HG02610 (cell line): ENCODE measurements at regions not wholly inside any gene's neighbourhood (a gene's known extent, or its start where the extent isn't known, plus 50 kb on each side); places are given as distances from the start of the nearest gene placed in this dataset.

Experiments used
- ATAC-seq: cut with Tn5 transposase; IDR thresholded peaks from one replicate; pipeline ENCODE4 v1.9.1; 2021; ENCODE audit warnings: mild to moderate bottlenecking, moderate library complexity; ENCODE audit not compliant: unreplicated experiment

DNA sequence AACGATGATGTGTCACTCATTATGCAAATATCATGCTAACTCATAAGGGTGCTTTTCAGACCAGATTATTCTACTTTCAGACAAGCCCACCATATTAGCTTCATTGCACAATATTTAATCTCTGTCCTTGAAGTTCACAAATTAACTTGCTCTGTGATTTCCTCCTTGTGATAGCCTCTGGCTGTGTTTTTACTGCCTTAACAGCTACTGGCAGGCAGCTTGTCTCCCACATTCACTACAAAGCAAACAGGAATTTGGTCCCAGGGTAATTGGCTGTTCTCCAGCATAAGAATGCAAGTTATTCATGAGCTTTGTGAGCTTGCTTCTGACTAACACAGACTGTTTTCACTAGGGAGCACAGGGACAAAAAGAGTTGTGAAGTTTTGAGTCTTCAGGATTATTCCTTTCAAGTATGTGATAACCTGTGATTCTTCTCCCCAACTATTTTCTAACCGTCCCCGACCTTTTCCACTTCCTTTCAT is 87.9 kb upstream of the HMCN1 start:
- no peak for ATAC-seq

DNA sequence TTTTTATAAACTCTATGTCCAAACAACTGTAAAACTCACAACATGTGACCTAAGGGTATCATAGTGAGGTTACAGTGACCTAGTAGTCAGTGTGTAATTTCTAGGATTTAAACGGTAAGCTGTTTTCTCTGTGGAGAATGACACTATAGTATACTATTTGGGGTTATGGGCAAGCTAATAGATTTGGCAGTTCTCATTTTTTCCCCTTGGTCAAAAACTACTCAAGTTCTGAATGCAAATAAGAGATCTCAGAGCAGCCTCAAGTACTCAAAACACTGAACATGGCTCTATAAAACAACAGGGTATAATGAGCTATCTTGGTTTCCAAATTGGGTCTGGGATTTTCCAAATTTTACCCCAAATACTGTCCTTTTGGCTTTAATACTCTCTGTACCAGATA is 88.5 kb upstream of the HMCN1 start:
- ATAC-seq = no peak

DNA sequence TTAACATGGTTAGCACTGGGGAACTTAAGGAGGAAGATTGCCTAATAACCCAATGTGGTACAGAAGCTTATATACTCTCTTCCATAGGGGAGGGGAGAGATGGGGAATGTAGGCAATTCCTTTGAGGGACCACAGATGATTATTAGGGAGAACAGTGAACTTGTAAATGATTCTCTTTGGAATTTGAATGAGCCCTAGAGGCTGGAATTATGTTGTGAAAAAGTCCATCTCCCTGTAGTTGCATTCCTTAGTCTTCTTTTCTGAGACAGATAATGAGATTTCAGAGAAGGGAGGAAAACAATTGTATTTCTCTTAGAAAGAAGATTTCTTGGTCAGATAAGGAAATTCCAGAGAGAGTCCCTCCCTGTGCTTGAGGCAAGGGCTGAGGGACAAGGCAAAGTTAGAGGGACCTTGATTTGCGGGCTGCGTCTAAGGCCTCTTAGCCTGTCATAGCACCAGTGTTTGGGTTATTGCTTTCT is 89.0 kb upstream of the HMCN1 start:
- no peak for ATAC-seq

DNA sequence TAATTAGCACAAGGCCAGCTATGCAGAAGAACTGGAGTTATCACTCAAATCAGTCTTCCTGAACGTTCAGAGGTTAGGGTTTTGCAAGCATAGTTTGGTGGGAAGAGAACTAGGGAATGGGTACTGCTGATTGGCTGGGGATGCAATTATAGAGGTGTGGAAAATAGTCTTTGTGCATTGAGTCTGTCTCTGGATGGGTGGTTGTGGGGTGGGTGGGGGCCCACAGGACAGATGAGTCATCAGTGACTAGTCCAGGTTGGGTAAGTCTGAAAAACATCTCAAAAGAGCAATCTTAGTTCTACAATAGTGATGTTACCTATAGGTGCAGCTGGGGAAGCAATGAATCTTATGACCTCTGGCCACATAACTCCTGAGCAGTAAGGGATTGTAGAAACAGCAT is 89.7 kb upstream of the HMCN1 start:
- ATAC-seq = no peak

DNA sequence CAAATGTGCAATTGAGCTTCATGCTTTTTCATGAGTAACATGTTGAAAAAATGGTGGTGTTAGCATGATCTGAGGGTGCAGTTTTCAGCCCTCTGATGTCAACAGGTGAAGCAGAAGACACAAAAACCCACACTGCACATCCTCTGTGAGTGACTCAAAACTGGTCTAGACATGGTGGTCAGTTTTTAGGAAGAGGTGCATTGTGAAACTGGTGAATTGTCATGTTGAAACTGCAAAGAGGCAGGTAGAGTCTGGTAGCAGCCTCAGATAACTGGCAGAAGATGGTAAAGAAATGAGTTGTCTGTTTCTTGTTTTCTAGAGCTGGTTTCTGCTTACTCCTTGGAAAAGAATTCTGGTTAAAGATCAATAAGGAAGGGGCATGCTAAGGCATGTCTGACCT is 97.3 kb upstream of the HMCN1 start:
- ATAC-seq = peak; percentile 99

DNA sequence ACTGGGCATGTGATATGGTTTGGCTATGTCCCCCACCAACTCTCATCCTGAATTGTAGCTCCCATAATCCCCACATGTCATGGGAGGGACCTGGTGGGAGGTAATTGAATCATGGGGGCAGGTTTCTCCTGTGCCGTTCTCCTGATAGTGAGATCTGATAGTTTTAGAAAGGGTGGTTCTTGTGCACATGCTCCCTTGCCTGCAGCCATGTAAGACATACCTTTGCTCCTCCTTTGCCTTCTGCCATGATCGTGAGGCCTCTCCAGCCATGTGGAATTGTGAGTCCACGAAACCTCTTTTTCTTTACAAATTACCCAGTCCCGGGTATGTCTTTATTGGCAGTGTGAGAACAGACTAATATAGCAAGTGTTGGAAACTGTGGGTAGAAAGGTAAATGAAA is 99.5 kb upstream of the HMCN1 start:
- ATAC-seq = no peak

DNA sequence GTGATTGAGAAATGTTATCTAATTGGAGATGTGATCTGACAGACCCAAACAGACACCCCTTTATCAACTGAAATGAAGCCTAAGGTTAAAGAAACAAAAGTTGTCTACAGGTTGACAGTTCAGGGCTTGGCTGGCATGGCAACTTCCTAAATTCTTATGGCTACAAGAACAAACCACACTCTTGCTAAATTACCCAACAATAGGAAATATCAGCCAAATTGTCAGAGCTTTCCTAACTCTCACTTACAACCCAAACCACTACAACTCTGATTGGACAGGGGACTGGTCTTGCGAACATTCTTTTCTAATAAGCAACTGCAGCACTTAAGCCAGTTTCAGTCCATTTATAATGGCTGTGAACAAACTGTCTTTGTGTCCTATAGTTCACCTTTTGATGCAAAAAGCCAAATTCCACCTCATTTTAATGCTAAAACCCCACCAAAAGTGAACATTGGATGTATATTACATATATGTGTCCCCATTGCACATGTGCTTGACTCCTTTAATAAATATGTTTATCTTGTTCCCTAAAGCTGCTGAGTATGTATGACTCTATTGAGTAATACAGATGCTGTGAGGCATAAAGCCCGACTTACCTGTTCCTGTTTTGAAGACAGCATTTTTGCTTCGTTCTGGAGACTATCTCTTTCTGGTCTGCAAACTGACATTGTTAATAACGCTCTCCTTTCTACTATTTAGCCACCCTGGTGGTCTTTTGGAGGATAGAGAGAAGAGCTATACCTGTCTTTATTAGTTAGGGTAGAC is 101.3 kb upstream of the HMCN1 start:
- ATAC-seq = no peak

DNA sequence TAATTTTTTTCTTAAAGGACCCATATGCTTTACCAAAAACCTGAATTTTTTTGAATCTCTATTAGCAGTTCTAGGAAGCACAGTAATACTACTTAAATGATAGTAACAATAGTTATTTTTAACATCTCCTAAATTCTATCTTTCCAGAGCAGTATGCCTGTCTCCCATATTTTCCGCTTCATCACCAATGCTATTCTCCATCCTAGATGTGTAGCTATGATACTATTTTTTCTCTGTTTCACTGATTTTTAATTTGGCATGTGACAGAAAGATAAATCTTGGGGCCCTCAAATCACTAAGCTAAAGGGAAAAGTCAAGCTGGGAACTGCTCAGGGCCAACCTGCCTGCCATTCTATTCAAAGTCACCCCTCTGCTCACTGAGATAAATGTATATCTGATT is 102.3 kb upstream of the HMCN1 start:
- ATAC-seq = no peak

DNA sequence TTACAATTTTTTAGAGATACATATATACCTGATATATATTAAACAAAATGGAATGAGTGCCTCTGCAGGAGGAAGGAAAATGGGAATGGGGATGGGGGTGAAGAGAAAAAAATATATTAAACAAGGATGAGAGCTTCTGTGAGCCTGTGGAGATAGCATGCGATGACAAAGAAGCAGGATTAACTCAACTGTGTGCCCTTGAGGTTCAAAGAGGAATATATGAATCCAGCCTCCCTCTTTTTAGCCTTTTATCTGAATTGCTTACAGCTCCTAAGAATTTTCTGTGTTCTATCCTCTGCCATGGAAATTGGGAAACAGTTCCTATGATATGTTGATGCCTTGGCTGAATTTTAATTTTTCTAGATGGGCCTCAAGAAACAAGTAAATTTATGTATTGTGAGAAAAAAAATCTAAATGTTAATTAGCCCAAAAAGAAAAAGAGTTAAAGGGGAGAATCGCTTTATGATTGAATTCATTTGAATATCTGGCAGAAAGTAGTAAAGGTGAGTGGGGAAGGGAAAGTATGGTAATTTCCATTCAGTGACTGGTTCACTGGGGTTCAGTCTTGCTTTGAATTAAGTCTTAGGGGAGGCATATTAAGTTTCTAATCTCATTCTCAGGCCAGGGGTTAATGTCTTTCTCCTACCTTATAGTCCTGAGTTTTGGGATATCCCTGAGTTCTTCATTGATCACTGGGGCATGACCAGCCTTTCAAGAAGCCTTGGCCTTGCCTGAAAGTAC is 106.3 kb upstream of the HMCN1 start:
- no peak for ATAC-seq

DNA sequence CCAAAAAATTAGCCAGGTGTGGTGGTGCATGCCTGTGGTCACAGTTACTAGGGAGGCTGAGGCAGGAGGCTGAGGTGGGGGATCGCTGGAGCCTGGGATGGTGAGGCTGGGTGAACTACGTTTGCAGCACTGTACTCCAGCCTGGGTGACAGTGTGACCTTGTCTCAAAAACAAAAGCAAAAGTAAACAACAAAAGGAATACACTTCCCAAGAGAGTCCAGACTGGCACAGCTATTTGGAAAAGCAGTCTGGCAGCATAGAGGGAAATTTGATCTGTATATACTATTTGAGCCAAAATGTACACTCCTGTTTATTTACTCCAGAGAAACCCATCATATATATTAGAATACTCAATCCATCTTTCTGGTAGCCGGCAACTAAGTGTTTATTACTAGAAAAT is 107.0 kb upstream of the HMCN1 start:
- no peak for ATAC-seq

DNA sequence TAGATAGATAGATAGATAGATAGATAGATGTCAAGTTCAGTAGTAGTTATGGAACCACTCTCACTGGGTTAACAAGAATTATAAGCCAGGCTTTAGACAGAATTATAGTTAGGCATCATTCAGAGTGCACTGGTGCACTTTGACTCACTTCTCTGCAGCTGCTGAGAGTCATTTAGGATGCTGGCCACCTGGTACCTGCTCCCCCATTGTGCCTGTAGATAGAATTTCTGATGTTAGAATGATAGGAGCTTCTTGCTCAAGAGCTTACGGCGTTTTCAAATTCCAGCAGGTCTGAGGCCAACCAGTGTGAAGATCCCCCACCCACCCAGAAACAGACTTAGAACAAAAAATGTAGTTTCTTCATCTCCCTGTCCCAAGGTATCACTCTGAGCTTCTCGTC is 107.8 kb upstream of the HMCN1 start:
- no peak for ATAC-seq

DNA sequence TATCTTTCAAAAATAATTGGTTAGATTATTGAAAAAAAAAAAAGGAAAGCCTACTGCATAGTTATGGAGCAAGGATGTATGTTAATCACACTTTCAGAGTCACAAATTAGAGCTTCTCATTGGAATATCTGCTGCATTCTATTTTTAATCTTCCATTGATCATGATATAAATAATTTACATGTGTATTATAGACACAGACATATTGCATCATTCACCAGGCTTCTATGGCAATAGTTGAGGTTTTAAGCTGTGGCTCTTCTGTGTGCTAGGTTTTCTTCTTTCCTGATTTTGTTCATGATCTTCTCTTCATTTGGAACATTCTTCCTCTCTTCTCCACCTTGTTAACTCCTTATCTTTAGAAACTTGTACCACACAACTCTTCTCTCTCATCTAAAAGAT is 123.2 kb upstream of the HMCN1 start:
- ATAC-seq = no peak

DNA sequence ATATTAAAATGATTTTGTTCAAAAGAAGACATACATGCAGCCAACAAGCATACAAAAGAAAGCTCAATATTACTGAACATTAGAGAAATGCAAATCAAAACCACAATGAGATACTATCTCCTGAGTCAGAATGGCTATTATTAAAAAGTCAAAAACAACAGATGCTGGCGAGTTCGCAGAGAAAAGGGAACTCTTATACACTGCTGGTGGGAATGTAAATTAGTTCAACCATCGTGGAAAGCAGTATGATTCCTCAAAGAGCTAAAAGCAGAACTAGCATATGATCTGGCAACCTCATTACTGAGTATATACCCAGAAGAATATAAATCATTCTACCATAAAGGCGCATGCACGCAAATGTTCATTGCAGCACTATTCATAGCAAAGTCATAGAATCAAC is 126.0 kb upstream of the HMCN1 start:
- ATAC-seq = peak; percentile 90

DNA sequence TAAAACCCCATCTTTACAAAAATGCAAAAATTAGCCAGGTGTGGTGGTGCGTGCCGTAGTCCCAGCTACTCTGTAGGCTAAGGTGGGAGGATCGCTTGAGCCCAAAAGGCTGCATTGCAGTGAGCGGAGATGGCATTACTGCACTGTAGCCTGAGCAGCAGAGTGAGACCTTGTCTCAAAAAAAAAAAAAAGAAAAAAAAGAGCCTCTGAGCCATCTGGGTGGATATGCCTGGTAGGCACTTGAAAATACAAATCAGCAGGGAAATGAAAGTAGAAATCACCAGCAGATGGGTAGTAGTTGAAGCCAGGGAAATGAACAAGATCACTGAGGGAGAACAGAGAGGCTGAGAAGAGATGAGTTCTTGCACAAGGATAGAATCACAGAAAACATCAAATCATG is 131.0 kb upstream of the HMCN1 start:
- peak; percentile 82 for ATAC-seq

DNA sequence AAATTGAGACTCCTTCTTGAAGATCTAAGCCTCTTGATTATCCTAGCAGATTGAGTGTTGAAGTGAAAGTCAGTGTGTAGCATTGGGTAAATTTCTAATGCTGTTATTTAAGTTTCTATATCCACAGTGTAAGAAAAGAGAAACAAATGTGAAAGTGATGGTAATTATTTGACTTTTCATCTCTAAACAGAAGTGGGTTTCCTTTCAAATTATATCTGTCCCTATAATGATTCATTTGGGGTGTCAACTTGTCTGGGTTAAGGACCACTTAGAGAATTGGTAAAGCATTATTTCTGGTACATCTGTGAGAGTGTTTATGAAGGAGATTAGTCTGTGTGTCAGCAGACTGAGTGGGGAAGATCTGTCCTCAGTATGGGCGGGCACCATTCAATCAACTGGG is 133.0 kb upstream of the HMCN1 start:
- peak; percentile 43 for ATAC-seq

DNA sequence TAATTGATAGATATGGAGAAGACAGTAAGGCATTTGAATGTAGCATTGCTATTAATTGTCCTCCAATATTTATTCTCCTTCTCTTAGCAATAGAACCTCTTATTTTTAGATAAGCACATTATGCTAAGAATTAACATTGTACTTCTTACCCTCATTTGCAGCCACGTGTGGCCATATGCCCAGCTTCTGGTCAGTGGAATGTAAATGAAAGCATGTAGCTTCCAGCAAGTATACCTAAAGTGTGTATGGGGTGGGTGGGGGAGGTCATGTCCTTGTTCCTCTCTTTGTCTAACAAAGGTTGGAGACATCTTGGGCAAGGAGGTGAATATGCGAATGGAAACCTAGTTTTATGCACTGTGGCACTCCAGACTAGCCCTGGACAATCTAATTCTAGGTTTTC is 133.6 kb upstream of the HMCN1 start:
- no peak for ATAC-seq

DNA sequence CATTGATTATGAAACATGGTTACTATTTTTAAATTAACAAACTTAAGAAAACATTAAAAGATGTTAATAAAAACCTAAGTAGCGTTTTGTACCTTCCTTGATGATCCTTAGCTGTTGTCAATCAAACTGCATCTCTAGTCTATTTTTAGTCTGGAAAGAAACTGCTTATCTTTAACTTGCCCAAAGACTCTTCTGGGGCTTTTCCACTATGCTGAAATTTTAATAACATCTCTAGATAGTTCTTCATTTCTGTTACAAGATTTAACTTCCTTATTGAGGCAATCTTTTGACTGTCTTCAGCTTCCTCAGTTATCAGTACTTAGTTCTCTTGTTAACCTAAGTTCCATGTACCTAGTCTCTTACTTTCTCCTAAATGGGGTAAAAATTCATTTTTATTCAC is 135.9 kb upstream of the HMCN1 start:
- ATAC-seq = no peak

DNA sequence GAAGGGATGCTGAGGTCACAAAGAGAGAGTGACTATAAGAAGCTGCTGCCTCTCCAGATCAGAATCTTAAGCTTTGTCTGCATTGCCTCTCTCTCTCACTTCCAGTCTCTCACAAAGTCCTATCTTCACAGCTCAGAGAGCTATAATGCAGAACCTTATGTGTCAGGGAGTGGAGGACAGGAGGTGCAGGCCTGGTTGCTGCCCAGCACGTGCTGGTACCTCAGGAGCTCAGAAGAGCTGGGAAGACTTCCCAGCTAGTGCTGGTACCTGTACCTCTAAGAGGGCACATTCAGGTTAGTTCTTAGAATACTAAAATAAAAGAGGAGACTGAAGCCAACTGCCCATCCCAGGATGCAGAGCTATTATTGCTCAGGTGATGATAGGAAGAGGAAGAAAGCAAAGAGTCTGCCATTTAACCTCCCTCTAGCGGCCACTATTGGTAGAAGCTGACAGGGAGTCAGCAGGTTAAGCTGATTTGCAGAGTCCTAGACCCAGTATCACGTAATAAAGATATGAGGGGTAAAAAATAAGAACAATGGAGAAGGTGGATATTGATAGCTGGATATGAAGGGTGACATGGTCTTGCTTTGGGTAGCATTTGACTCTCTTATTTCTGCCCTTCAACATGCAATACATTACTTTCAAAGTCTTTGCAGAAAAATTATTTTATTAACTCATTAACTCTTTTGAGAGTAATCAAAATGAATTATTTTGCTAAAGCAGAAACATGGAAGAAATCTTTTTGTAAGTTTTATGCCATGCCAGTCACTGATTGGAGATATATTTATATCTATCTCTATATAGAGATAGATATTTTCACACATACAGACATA is 138.1 kb upstream of the HMCN1 start:
- ATAC-seq = peak; percentile 70

DNA sequence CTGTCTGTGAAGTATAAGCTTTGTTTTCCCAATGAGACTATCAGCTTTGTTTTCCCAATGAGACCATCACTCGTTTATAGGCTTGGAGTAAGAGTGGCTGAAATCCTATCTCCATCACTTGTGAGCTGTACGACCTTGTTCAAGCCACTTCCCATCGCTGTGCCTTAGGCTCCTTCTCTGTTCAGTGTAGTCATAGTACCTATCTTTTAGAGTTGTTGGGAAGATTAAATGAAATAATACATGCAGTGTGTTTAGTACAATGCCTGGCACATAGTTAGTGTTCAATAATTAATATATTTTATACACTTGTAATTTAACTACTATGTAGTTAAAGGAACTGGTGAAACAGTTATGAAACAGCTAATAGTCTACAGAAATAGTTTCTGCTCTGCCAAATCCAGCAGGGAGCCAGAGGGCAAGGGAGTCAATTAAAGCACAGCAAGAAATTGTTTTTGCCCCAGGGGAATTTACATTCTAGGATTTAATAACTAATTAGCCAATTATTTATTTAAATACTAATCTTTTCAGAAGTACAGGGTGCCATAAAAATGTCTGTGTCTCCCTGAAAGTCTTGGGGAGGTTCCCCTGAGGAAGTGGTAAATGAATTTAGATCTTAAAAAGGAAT is 139.3 kb upstream of the HMCN1 start:
- ATAC-seq = no peak

DNA sequence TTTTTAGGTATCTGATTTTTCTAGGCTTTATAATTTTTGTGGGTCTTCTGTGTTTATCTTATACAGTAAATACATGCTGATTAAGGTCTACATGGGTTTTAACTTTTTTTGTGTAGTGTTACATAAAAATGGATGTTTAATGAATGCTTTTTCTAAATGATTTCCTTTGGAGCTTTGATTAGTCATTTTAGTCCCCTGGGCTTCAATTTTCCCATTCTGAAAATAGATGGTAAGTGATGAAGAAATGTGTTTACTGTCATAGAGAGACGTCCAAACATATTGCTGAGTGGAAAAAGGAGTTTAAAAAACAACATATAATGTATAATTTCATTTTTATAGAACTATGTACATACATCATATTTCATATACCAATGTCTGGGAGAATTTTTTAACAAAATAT is 140.9 kb upstream of the HMCN1 start:
- ATAC-seq = no peak

DNA sequence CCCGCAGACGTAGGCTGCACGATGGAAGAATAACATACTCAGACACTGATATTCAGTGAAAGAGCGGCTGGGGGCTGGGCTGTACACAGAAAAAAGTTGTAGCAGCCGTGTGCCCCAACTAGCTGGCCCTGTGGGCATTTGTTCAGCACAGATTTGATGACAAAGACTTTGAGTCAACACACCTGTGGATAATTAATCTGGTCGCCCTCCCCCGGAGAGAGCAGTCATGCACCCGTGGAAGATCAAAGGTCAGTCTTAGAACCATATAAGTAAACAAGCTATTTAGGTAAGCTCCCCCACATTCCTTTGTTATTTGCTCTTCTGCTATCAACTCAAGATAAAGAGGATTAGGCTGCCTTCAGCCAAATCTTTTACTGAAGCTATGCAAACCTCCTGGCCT is 148.4 kb upstream of the HMCN1 start:
- no peak for ATAC-seq
